ENCODE measurements at regions not wholly inside any gene's neighbourhood (a gene's known extent, or its start where the extent isn't known, plus 50 kb on each side); places are given as distances from the start of the nearest gene placed in this dataset.

DNA sequence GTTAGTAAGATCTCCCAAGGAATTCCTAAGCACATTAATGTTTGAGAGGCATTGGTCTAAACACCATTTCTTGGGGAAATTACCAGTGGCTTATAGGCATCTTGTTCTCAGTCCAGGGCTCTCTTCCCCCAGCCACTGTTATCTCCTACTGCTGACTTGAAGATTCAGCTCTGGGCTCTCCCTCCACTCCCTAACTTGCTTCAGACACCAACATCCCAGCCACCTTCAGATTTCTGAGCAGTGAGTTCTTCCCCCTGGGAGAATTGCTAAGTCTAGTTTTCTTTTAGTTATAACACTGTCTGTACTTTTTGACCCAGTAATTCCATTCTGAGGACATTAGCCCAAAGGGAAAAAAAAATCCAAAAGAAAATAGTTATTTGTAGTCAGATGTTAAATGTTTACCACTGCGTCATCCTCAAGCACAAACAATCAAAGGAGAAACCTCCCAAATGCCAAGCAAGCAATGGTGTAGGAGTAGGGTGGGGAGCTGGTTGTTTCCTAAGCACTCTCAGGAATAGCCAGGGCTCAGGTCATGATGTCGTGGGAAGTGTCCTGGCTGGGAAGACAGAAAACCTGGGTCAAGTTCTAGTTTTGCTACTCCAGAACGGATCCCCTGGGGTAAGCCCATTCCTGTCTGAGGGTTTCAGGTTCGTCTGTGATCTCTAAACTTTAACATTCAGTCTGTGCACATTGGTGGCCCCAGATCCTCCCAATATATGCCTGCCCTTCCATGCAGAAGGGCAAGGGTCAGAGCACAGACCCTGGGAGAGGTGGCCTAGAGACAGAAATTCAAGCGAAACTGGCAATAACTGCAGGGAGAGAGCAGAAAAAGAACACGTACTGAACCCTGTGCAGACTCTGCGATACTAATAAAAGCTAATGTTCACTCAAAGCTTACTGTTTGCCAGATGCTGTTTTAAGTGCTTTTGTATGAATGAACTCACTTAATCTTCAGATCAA lies 191.1 kb upstream of the FGGY start:
- no peak for TF ChIP-seq POLR2A (IDR thresholded peaks at IDR 0.05)
- TF ChIP-seq, protein P1, sequence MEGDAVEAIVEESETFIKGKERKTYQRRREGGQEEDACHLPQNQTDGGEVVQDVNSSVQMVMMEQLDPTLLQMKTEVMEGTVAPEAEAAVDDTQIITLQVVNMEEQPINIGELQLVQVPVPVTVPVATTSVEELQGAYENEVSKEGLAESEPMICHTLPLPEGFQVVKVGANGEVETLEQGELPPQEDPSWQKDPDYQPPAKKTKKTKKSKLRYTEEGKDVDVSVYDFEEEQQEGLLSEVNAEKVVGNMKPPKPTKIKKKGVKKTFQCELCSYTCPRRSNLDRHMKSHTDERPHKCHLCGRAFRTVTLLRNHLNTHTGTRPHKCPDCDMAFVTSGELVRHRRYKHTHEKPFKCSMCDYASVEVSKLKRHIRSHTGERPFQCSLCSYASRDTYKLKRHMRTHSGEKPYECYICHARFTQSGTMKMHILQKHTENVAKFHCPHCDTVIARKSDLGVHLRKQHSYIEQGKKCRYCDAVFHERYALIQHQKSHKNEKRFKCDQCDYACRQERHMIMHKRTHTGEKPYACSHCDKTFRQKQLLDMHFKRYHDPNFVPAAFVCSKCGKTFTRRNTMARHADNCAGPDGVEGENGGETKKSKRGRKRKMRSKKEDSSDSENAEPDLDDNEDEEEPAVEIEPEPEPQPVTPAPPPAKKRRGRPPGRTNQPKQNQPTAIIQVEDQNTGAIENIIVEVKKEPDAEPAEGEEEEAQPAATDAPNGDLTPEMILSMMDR (IDR thresholded peaks at IDR 0.05) = no peak
- TF ChIP-seq EP300 (IDR thresholded peaks at IDR 0.05) = no peak

Data from ovary (tissue), 3 donors.